GM19455 (cell line): ENCODE measurements at regions not wholly inside any gene's neighbourhood (a gene's known extent, or its start where the extent isn't known, plus 50 kb on each side); places are given as distances from the start of the nearest gene placed in this dataset.
"Not testable (repeated sequence)": the region's sequence is repeated elsewhere in the genome, so short reads cannot be mapped to it uniquely, and the experiment has no call there.

Experiments used
- ATAC-seq: cut with Tn5 transposase; IDR thresholded peaks from one replicate; pipeline ENCODE4 v1.9.1; 2021; ENCODE audit not compliant: unreplicated experiment

DNA sequence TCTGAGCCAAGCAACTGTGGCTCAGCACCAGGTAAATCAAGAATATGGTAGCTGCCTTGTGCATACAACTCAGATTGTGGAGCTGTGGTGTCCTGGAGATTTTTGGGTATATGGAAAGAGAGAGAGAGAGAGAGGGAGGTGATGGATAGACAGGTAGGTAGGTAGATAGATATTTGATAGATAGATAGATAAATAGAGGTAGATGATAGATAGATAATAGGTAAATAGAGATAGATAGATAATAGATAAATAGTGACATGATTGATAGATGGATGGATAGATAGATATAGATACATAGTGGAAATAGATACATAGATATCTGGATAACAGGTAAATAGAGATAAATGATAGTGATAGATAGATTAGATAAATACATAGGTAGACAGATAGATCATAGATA lies 206.3 kb downstream of the KLF6 start:
- no peak for ATAC-seq

DNA sequence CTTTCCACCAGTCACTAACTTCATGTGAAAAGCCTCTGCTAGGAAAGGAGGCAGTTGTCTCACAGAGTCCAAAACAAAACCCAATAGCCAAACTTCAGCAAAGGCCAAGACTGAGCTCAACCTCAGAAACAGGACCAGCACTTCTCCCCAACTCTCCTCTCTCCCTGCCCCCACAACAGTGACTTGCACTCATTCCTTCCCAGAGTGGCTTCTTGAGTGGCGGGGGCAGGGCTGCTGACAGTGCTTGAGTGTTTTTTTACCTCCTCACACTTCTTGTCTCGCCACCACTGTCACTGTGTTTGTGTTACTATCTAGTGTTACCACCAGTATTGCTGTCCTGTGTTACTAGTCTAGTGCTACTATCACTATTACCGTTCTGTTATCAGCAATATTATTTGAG lies 206.8 kb downstream of the KLF6 start:
- ATAC-seq = no peak

DNA sequence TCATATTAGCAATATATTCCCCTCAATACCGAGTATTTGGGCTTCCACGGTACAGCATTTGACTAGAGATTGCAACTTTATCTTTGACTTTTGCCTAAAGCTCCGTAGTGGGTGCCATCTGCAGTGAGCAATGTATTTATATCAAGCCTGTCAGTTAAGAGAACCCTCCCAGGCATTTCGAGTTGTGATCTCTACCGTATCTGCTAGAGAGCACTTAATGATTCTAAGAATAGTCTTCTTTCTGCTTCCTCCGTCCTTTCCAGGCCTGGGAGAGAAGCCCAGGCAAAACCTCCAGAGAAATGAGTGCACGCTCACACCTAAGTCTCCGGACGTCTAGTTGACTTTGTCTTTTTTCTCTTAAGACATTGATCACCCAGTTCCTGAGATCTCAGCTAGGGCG lies 210.6 kb downstream of the KLF6 start:
- no peak for ATAC-seq

DNA sequence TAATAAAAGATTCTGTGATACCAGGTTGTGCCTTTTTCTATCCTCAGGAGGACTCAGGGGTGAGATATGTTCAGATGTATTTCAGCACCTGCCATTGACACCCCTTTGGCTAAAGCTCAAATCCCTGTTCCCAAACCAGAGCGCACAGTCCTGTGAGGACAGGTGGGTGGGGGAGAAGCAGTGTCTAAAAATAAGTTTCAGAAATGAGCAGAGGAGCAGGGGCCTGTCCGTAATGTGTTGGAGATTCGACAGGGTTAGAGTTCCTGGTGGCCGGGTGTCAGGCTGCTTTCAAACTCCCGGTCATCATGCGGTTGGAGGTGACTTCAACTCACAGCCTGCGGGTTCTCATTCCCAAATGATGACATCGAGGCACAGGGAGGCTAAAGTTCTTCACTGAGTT lies 211.5 kb downstream of the KLF6 start:
- ATAC-seq = no peak

DNA sequence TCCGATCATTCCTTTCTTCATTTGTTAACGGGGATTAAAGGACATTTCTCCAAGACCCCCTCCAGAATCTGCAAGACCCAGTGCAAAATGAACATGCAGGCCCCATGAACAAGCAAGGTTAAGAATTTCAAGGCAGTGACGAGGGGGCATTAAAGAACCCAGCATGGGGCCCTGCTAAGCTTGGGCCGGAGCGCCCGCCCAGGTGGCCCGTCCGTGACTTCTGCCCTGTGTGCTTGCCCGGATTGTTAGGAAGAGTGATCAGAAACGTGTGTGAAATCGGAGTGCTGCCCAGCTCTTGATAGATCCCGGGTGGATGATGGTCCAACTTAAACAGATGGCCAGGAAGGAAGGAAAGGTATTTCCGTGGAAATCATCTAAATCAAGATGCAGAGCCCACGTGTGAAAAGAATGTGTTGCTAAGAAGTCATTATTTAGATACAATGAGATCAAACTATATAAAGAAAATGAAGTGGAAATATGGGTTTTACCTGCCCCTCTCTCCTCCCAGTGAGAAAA lies 213.6 kb downstream of the KLF6 start:
- no peak for ATAC-seq

DNA sequence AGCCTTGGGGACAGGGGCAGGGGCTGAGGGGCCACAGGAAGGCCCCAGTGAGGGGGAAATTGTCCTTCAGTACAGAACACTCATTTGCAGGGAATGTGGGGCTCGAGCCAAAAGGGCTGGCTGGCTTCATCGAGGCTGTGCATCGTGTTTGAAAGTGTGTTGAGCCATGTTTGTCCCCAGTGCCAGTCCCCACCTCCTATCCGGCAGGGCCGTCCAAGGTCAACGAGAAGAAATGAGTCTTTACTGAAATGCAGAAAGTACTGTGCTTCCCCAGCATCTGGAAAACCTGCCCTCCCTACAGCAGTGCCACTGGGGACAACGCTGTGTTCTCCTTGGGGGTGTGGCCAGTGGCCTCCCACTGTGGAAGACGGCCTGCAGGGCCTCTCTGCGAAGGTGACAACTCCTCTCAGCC lies 214.1 kb downstream of the KLF6 start:
- ATAC-seq = no peak

DNA sequence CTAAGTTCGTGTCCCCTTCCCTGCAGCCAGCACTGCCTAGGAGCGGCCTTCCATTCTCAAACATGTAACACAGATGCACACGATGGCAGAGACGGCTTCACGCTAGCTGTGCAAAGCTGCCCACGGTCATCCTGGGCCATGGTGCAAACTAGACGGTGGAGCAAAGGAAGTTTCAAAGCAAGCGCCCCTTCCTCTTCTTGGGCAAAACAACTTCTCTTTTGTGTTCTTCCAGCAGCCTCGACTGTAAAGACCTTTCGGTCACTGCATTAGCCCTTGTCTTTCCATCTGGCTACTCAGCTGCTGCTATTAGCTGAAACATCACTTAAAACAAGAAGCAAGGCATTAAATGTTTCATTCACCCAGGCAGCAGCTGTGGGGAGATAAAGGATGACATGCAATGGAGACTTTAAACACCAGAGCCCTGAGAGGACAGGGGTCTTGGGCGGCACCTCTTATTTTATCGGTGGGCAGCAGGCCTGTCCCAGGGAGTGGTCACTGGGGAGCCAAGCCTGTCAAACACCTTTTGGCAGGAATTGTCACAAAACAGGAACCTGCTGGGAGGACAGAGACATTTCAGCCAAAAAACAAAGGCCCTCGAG lies 214.8 kb downstream of the KLF6 start:
- no peak for ATAC-seq

DNA sequence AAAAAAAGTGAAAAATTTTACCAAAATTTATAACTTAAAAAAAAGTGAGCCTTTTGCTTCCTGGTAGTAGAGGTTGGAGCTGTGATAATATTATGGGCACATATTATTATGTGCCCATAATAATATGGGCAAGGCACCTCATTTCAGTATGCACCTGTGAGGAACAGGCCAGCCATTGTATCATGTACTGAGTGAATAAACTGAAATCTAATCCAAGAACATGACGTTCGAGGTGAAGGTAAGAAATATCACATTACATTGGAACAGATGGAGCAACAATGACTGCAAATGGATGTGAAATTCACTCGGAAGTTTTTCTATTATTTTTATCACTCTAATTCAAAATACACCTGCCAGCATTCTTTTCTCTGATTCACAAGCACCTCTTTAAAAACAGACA lies 216.0 kb downstream of the KLF6 start:
- ATAC-seq = no peak

DNA sequence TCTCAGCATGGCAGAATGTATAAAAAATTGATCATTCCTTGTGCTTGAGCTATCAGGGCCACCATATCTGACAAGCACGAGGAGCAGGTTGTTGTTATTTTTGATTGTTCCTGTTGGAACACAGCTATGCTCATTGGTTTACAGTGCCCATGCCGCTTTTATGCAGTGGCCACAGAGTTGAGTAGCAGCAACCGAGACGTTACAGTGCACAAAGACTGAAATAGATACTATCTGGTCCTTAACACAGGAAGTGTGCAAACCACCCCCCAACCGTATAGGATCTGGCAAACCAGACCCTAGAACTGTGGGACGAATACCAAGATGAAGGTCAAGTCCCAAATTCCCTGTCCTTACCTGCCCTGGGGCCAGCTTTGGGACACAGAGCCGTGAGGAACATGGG lies 216.6 kb downstream of the KLF6 start:
- ATAC-seq = no peak

DNA sequence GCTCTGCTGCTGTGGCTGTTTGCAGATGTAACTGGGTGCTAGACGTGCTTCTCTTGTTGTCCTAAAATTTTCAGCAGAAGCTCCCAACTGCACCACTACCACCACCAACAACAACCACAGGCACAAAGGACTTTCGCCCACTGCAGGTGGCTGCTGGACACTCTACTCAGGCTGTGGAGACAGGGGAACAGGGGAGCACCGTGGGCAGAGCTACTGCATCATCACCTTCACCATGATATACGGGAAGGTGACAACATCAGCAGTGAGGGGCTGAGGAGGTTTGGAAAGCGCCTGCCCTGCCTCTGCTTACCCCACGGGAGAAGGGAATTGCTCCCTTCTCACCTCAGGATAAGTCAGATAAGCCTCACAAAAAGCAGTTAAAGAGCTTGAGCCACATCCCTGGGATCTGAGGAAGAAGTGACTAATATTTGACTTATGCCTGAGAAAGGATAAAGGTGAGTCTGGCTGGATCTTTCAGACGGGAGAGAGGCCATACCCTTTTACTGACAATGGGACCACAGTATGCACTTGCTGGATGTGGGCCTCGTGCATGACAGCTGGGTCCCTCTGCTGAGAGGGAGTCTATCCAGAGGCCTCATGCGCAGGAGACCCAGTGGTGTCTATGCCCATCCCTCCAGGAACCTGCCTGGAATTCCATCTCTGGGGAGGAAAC lies 217.6 kb downstream of the KLF6 start:
- no peak for ATAC-seq

DNA sequence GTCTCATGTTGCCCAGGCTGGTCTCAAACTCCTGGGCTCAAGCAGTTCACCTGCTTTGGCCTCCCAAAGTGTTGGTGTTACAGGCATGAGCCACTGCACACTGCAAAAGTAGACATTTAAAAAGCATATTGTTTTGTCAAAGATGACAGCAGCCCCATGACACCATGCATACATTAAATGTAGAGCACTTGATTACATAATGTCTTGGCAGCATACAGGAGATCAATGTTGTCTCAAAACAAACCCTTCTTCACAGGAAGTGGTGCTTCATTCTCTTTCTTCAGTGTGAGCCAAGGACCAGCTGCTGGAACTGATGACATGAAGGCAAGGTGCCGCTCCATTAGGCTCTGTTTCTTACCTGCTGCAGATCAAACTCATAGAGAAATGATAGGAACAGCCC lies 218.4 kb downstream of the KLF6 start:
- no peak for ATAC-seq

DNA sequence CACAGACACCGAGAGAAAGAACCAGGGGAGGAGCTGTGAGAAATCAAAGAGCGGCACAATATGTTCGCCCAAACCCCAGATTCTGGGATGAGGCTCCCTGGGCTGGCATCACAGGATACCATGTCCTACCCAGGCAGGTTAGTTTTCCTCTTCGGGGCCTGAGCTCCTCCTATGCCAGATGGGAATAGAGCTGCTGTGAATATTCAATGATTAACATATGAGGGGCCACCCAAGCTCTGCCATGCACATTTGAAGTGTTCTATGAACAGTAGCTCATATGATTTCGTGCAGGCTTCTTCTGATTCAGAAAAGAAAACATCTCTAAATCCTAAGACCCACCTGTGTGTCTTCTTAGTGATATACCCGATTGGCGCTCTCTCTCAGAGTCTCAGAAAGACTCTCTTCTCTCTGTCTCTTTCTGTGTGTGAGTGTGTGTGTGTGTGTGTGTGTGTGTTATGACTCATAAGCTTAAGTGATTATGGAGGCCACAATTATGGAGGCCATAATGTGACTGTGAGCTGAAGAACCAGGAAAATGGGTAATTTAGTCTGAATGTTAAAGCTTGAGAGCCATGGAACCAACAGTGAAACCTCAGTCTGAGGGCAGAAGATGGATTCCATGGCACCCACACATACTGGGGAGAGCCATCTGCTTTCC lies 220.5 kb downstream of the KLF6 start:
- no peak for ATAC-seq

DNA sequence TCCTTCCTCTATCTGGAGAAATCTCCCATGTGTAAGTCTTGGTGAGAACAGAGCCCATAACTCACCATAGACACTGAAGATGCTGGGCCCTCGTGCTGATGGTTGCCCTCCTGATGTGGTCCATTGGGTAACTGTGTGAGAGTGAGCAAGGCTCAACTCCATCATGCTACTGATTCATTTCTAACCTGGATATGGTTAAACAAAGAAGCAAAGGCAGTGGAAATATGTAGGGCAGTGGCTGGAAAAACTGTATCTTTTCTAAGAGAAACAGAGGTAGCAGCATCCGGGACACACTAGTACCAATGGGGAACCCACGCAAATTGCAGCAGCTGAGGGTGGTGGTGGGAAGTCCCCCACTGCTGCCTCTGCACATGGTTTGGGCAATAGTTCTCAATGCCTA lies 221.7 kb downstream of the KLF6 start:
- ATAC-seq = no peak

DNA sequence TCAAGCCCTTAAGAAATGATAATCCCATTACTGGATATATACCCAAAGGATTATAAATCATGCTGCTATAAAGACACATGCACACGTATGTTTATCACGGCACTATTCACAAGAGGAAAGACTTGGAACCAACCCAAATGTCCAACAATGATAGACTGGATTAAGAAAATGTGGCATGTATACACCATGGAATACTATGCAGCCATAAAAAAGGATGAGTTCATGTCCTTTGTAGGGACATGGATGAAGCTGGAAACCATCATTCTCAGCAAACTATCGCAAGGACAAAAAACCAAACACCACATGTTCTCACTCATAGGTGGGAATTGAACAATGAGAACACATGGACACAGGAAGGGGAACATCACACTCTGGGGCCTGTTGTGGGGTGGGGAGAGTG lies 224.4 kb downstream of the KLF6 start:
- not testable (repeated sequence) for ATAC-seq

DNA sequence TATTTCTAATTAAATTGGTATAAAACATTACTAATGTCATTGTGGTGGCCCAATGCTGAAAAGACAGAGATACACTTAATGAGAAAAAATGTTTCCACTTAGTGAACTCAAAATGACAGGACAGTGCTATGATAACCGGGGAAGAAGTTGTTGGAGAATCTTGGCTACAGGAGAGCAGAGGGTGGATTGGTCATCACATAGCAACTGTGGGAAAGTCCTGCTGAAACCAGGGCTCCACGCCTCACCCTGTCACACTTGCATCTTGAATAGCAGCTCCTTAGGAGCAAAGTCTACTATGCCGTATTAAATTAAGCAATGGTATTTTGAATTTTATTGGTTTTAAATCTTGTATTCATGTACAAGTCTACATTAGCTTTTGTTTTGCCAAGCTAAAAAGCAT lies 225.5 kb downstream of the KLF6 start:
- no peak for ATAC-seq

DNA sequence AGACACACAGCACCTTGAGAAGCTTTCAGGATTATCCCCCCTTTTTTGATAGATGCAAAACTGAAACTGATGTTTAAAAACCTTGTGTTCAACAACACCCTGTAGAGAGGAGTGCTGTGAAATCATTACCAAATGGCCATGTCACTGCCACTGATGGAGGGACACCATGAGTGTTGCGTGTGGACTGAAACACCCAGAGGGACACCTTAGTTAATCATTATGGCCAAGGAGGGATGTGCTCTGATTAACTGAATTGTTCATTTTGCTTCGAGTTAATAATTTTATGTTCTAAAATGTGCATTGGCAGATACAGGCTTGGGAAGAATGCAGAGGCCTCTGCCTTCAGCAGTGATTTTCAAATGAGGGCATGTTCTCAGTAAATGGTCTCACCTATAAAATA lies 226.0 kb downstream of the KLF6 start:
- no peak for ATAC-seq

DNA sequence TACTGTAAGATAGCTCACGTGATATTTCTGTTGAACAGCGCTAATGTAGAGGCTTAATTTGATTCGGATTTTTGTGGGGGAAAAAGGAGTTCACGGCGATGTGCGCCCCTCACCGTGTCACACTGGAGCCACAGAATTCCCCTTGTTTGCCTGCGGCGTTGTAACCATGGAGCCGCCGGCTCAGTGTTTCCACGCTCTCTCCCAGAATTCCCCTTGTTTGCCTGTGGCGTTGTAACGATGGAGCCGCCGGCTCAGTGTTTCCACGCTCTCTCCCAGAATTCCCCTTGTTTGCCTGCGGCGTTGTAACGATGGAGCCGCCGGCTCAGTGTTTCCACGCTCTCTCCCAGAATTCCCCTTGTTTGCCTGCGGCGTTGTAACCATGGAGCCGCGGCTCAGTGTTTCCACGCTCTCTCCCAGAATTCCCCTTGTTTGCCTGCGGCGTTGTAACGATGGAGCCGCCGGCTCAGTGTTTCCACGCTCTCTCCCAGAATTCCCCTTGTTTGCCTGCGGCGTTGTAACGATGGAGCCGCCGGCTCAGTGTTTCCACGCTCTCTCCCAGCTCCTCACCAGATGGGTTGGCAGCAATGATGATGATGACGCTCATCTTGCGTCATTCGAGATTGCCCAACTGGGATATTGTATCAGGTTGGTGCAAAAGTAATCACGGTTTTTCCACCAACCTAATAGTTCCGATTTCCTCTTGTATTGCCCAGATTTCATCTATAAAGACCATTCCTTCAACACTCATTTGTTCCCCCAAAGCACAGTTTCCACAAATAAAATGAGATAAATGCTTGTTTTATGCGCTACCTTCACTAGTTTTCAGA lies 228.6 kb downstream of the KLF6 start:
- ATAC-seq = not testable (repeated sequence)

DNA sequence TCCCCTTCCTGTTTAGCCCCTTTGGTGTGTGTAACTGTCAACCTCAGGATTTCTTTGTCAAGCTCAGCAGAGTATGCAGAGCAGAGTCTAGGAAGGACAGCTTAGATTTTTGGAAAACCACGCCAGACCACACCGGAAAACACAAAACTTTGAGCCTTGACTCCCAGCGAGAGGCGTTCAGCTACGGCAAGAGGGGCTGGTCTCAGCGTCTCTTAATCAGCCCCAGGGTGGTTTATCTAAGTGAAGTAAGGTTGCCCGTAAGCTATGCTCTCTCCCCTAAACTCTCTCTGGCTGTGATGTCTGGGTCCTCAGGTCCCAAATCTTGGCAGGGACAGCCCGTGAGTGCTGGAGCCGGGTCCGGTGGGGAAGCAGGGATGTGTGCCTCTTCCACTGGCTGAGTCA lies 230.9 kb downstream of the KLF6 start:
- ATAC-seq = no peak

DNA sequence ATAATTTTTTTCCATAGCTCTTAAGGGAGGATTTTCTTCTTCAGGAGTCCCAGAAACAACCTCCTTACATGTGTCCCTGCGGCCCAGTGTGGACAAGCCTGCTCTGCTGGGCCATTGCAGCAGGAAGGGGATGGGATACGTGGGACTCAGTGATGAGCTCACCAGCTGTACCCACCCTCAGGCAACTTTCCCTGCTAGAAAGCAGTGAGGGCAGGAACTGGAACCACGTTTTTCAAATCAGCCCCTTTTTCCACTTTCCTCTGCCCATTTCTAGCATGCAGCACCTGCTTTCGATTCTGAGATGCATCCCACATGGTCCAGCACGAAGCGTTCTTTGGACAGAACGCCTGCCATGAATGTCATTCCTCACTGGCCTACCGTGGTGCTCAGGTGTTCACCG lies 232.7 kb downstream of the KLF6 start:
- no peak for ATAC-seq

DNA sequence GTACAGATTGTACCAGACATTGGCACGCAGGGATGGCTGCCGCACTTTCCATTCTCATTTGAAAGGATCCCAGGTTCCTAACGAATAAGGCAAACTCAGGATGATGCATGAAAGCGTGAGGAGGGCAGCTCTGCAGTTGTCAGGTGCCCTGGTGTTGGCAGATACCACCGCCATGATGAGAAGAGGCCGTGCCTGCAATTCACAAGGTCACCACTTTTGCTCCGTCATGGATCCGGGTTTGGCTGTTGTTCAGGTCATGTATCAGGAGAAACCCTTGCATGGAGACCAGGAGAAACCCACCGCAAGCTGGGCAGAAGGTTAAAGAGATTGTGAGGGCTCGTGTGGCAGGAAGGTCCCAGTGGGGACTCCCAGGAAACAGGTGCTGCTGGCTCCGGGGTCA lies 233.2 kb downstream of the KLF6 start:
- no peak for ATAC-seq

DNA sequence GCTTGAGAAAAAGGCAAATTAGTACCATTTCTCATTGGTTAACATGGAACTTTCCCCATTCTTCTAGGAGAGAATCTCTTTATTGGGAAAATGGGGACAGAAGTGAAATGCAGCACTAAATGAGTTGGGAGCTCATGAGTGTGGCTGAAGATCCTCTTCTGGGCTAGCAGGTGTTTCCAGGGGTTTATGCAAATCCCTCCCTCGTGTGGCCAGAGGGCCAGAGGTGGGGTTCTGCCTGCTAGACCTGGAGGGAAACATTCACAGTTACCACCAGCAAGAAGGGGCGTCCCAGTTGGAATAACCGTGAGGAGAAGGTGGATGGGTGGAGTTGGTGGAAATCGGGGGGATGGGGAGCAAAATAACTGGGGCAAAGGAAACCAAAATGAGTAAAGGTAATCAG lies 235.9 kb downstream of the KLF6 start:
- no peak for ATAC-seq

DNA sequence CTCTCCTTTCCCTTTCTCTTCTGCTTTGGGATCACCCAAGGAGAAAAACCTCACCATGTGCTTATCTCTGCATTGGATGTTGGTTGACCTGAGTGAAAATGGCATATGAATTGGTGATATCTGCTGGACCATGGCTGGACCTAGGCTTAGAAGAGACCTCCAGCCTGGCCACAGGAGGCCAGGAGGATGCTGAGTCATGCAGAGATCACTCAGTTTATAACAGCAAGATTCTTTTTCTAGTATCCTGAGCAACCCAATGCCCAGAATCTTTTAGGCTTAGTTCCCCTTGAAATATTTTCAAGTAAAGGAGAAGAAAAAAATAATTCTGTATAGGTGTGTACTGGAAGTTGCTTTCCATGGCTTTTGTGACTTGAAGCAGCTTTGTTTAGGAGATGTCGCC lies 236.3 kb downstream of the KLF6 start:
- no peak for ATAC-seq
